ENCODE measurements at regions not wholly inside any gene's neighbourhood (a gene's known extent, or its start where the extent isn't known, plus 50 kb on each side); places are given as distances from the start of the nearest gene placed in this dataset.
"Not testable (repeated sequence)": the region's sequence is repeated elsewhere in the genome, so short reads cannot be mapped to it uniquely, and the experiment has no call there.

- Mint-ChIP-seq H3K4me1 (no peaks in the 10 kb centered on the region), H3K27ac (no peak overlapping the region)
- CTCF ChIA-PET: interaction anchor here (0.7 to 2.4 kb wide), 5 partner anchors 130 to 534 kb away, joined by 3 to 10 read pairs (median 3); no protein-coding TSS in a partner anchor
Measured at GRCh38 chr11:7143908-7144307, 55.1 kb downstream of the RBMXL2 start.

GRCh38 chr11:7150104-7150503 lies 61.3 kb downstream of the RBMXL2 start:
- H3K4me1 Mint-ChIP-seq, DNase-seq, H3K9me3 Mint-ChIP-seq, H3K36me3 Mint-ChIP-seq, H3K4me3 Mint-ChIP-seq, CTCF ChIA-PET, H3K27ac Mint-ChIP-seq, H3K27me3 Mint-ChIP-seq: not testable (repeated sequence)

More at GRCh38 chr11:7143908-7144307, 55.1 kb downstream of the RBMXL2 start:
- peaks cover 5% of the 10 kb centered on the region for H3K9me3 Mint-ChIP-seq
- H3K36me3 Mint-ChIP-seq: no peaks in the 10 kb centered on the region
- H3K4me3 Mint-ChIP-seq: no peak overlapping the region
- no peaks in the 10 kb centered on the region for H3K27me3 Mint-ChIP-seq
- DNase-seq: no peak

GRCh38 chr11:7154881-7155361 lies 66.1 kb downstream of the RBMXL2 start:
- no peak for DNase-seq
- Mint-ChIP-seq H3K27me3 (no peaks in the 10 kb centered on the region), H3K4me1 (peaks cover 4% of the 10 kb centered on the region), H3K27ac (no peak overlapping the region), H3K36me3 (no peaks in the 10 kb centered on the region), H3K4me3 (no peak overlapping the region), H3K9me3 (no peaks in the 10 kb centered on the region)
- CTCF ChIA-PET: no interaction called here

DNA sequence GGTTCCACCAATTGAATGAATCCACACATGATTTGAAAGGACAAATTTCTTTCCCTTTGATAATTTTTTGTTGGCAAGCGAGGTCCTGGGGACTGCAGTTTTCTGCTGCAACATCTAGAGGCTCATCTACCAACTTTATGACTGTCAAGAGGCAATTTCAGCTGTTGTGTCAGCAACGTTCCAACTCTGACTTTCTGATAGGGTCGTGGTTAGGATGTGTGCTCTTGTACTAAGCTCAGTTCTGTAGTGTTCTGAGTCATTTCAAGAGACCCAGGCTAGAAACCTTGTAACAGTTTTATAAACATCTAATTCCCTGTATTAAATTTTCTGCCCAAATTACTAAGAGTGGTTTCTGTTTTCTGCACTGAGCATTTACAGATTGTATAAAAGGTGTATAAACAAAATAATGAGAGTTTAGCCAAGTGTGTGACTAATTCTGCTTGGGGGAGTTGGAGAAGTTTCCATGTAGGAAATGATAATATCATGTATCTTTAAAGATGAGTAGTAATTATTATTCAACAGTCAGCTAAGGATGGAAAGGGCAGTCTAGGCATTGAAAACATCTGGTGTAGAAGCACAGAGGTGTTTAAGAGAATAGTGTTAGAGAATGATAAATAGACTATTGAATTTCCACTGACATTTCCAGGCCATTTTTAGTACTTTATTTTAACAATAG lies 72.2 kb downstream of the RBMXL2 start:
- Mint-ChIP-seq H3K27me3 (no peaks in the 10 kb centered on the region), H3K4me1 (no peaks in the 10 kb centered on the region), H3K9me3 (no peaks in the 10 kb centered on the region), H3K36me3 (no peaks in the 10 kb centered on the region), H3K4me3 (no peak overlapping the region), H3K27ac (no peak overlapping the region)
- DNase-seq: no peak
- CTCF ChIA-PET: no interaction called here

- H3K4me3 Mint-ChIP-seq: no peak overlapping the region
- CTCF ChIA-PET: no interaction called here
- DNase-seq: no peak
- no peaks in the 10 kb centered on the region for H3K4me1 Mint-ChIP-seq
- no peaks in the 10 kb centered on the region for H3K9me3 Mint-ChIP-seq
- H3K27me3 Mint-ChIP-seq: no peaks in the 10 kb centered on the region
- no peak overlapping the region for H3K27ac Mint-ChIP-seq
- H3K36me3 Mint-ChIP-seq: no peaks in the 10 kb centered on the region
Measured at GRCh38 chr11:7165911-7166310, 77.1 kb downstream of the RBMXL2 start.

- Mint-ChIP-seq H3K4me3 (no peak overlapping the region), H3K9me3 (no peaks in the 10 kb centered on the region), H3K4me1 (no peaks in the 10 kb centered on the region), H3K27me3 (no peaks in the 10 kb centered on the region), H3K27ac (no peak overlapping the region), H3K36me3 (no peaks in the 10 kb centered on the region)
- CTCF ChIA-PET: interaction anchor here (0.6 kb wide), 1 partner anchor 384 kb away, joined by 3 read pairs; no protein-coding TSS in a partner anchor
- no peak for DNase-seq
Measured at GRCh38 chr11:7167976-7168740, 79.4 kb downstream of the RBMXL2 start.

DNA sequence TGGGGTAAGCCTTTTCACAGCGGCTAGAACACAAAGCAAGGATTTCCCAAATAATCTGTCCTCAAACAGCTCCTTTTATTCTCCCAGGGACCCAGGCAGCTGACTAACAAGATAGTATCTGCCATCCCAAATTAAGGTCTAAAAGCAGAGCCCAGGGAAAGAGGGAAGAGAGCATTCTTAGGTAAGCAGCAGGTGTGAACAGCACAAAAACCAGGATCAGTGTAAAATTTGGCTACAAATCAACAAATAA lies 79.9 kb downstream of the RBMXL2 start:
- H3K27ac Mint-ChIP-seq: no peak overlapping the region
- H3K4me1 Mint-ChIP-seq: no peaks in the 10 kb centered on the region
- CTCF ChIA-PET: no interaction called here

DNA sequence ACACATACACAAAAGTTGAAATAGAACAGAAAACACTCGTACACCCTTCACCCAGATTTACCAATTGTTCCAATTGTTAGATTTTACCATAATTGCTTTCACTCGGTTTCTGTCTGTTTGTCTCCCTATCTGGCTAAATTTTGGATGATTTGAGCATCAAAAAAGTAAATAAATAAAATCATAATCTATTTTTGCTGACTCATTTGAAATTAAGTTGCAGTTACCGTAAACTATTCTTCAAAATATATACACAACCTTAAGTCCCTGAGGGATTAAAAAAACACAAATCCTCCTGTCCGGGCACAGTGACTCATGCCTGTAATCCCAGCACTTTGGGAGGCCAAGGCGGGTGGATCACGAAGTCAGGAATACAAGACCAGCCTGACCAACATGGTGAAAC lies 81.3 kb upstream of the SYT9 start:
- no peak overlapping the region for H3K27ac Mint-ChIP-seq

More for the DNA sequence above, 79.9 kb downstream of the RBMXL2 start:
- no peak overlapping the region for H3K4me3 Mint-ChIP-seq
- no peaks in the 10 kb centered on the region for H3K9me3 Mint-ChIP-seq
- no peak for DNase-seq
- H3K27me3 Mint-ChIP-seq: no peaks in the 10 kb centered on the region
- no peaks in the 10 kb centered on the region for H3K36me3 Mint-ChIP-seq

GRCh38 chr11:7175007-7175406 lies 76.7 kb upstream of the SYT9 start:
- no peak overlapping the region for H3K27ac Mint-ChIP-seq
- no peak for DNase-seq
- H3K9me3 Mint-ChIP-seq: no peaks in the 10 kb centered on the region
- no peaks in the 10 kb centered on the region for H3K4me1 Mint-ChIP-seq
- CTCF ChIA-PET: no interaction called here
- no peaks in the 10 kb centered on the region for H3K27me3 Mint-ChIP-seq
- H3K36me3 Mint-ChIP-seq: no peaks in the 10 kb centered on the region
- H3K4me3 Mint-ChIP-seq: no peak overlapping the region

More for the DNA sequence above, 81.3 kb upstream of the SYT9 start:
- Mint-ChIP-seq H3K9me3 (no peaks in the 10 kb centered on the region), H3K4me1 (no peaks in the 10 kb centered on the region), H3K36me3 (no peaks in the 10 kb centered on the region), H3K27me3 (no peaks in the 10 kb centered on the region), H3K4me3 (no peak overlapping the region)
- no peak for DNase-seq
- CTCF ChIA-PET: no interaction called here

DNA sequence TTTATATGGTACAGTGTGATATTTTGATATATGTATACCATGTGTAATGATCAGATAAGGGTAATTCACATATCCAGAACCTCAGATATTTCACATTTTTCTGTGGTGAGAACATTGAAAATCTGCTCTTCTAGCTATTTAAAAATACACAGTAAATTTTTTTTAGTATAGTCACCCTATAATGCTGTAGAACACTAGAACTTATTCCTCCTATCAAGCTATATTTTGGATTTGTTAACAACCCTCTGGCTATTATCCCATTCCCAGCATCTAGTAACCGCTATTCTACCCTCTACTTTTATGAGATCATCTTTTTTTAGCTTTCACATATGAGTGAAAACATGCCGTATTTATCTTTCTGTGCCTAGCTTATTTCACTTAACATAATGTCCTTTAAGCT lies 65.5 kb upstream of the SYT9 start:
- Mint-ChIP-seq H3K9me3 (no peaks in the 10 kb centered on the region), H3K27me3 (no peaks in the 10 kb centered on the region), H3K27ac (no peak overlapping the region), H3K4me1 (no peaks in the 10 kb centered on the region), H3K4me3 (no peak overlapping the region), H3K36me3 (no peaks in the 10 kb centered on the region)
- DNase-seq: no peak
- CTCF ChIA-PET: interaction anchor here (1.3 kb wide), 1 partner anchor 35 kb away, joined by 4 read pairs; no protein-coding TSS in a partner anchor

DNA sequence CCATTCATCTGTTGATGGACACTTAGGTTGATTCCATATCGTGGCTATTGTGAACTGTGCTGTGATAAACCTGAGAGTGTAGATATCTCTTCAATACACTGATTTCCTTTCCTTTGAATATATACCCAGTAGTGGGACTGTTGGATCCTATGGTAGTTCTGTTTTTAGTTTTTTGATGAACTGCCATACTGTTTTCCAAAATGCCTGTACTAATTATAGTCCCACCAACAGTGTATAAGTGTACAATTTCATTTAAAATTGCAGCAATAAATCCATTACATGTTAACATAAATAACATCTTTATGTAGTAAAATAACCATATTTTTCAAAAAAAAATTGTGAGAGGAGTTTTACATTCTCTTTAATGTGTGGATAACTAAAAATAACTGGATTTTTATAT lies 65.0 kb upstream of the SYT9 start:
- no peaks in the 10 kb centered on the region for H3K36me3 Mint-ChIP-seq
- no peak for DNase-seq
- H3K27me3 Mint-ChIP-seq: no peaks in the 10 kb centered on the region
- no peak overlapping the region for H3K27ac Mint-ChIP-seq
- no peaks in the 10 kb centered on the region for H3K4me1 Mint-ChIP-seq
- no peak overlapping the region for H3K4me3 Mint-ChIP-seq
- no peaks in the 10 kb centered on the region for H3K9me3 Mint-ChIP-seq
- CTCF ChIA-PET: interaction anchor here (1.3 kb wide), 1 partner anchor 35 kb away, joined by 4 read pairs; no protein-coding TSS in a partner anchor

GRCh38 chr11:7192785-7193184 lies 58.9 kb upstream of the SYT9 start:
- H3K9me3 Mint-ChIP-seq, DNase-seq, H3K4me3 Mint-ChIP-seq, H3K27ac Mint-ChIP-seq, H3K36me3 Mint-ChIP-seq, H3K4me1 Mint-ChIP-seq, H3K27me3 Mint-ChIP-seq, CTCF ChIA-PET: not testable (repeated sequence)

GRCh38 chr11:7196396-7197146 lies 55.1 kb upstream of the SYT9 start:
- CTCF ChIA-PET: no interaction called here
- Mint-ChIP-seq H3K27ac (no peak overlapping the region), H3K27me3 (no peaks in the 10 kb centered on the region)

DNA sequence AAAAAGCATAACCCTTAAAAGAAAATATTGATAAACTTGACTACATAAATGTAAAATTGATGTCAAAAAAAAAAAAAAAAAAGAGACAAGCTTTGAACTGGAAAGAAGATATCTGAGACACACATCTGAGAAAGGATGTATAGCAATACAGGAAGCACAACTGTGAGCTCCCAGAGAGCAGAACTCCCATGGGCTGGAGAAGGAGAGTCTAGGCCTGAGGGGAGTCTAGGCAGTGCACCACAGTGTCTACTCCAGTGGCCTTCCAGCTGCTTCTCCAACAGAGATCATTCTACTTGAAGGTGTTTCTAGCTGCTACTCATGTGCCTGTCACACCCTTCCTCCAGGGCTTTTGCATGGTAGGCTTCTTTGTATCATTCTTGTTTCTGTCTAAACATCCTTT lies 54.2 kb upstream of the SYT9 start:
- no peak overlapping the region for H3K4me3 Mint-ChIP-seq
- no peaks in the 10 kb centered on the region for H3K27me3 Mint-ChIP-seq

More at GRCh38 chr11:7196396-7197146, 55.1 kb upstream of the SYT9 start:
- Mint-ChIP-seq H3K4me3 (no peak overlapping the region), H3K4me1 (no peaks in the 10 kb centered on the region), H3K9me3 (no peaks in the 10 kb centered on the region), H3K36me3 (no peaks in the 10 kb centered on the region)
- DNase-seq: no peak

More for the DNA sequence above, 54.2 kb upstream of the SYT9 start:
- CTCF ChIA-PET: no interaction called here
- Mint-ChIP-seq H3K27ac (no peak overlapping the region), H3K4me1 (no peaks in the 10 kb centered on the region), H3K9me3 (no peaks in the 10 kb centered on the region), H3K36me3 (no peaks in the 10 kb centered on the region)
- DNase-seq: no peak
